Pancreas (tissue), 10 donors: ENCODE measurements at regions not wholly inside any gene's neighbourhood (a gene's known extent, or its start where the extent isn't known, plus 50 kb on each side); places are given as distances from the start of the nearest gene placed in this dataset.

Experiments
- ATAC-seq, 4 donors: fragments of 200-7000 bp; cut with Tn5 transposase; one replicate each; pipeline versions ENCODE4 v1.8.0 to v1.9.1; 2020; ENCODE audit warnings: mild to moderate bottlenecking in 4 of 4, moderate library complexity in 4 of 4
- DNase-seq, 6 donors: peaks; one replicate each; pipeline ENCODE4 v3.0.0-alpha.2; 2020
- FAIRE-seq: peaks from 2 replicates; lab custom pipeline; 2012; peaks lifted over from hg19 to GRCh38; lab: Jason Lieb, UNC
- H3K27ac ChIP-seq, 4 donors: fragments of 200-600 bp; sonication (generic); 1 replicate in 3 of 4; 2 replicates in 1 of 4; pipeline versions ENCODE4 v1.5.0 to v1.8.0; 2020
- H3K27me3 ChIP-seq, 4 donors: fragments of 200-600 bp; one replicate each; pipeline ENCODE4 v1.8.0; 2021
- H3K36me3 ChIP-seq, 3 donors: fragments of 200-600 bp; sonication (generic) in 1 of 3; one replicate each; pipeline versions ENCODE4 v1.5.0 to v1.8.0; 2020 to 2021
- H3K4me1 ChIP-seq, 3 donors: fragments of 200-600 bp; one replicate each; pipeline ENCODE4 v1.8.0; 2021
- H3K4me3 ChIP-seq, 4 donors: fragments of 200-600 bp; sonication (generic) in 2 of 4; one replicate each; pipeline versions ENCODE4 v1.5.0 to v1.8.0; 2020 to 2021
- H3K9me3 ChIP-seq, 4 donors: fragments of 200-600 bp; one replicate each; pipeline ENCODE4 v1.8.0; 2021
- CTCF ChIP-seq, 4 donors: fragments of 200-600 bp; sonication (generic) in 3 of 4; IDR thresholded peaks; one replicate each; pipeline versions ENCODE4 v1.5.0 to v1.8.0; 2021; ENCODE audit warnings: antibody characterized with exemption in 4 of 4
- WGBS, 2 donors: extraction: QIAGEN DNeasy Blood & Tissue Kit; methylation state at CpG; one replicate each; pipeline ENCODE4 v1.1.7; 2013; 5-methylcytosine and 5-hydroxymethylcytosine counted together
- intact Hi-C, 3 donors: fragments of 100-400 bp; cut with DNase I; formaldehyde crosslinking; loops; one replicate each; pipeline versions ENCODE4 v1.11.1 to v1.14.2; 2022
- donor health status: healthy with polysubstance abuse.
- donor health status: DM: no; HTN: no; CAD: no; lungs with moderate emphysema.
- donor health status: DM: no; HTN: no; CAD: no.
- donor health status: control.
- donor health status: control.
- donor health status: Bipolar disorder and iron deficiency.
- donor health status: DM: yes; HTN: yes; CAD: no.
- donor health status: DM: no; HTN: no; CAD: no.
- donor health status: DM: no; HTN: no; CAD: no.
- donor health status: DM: yes; HTN: yes; CAD: no.

- Histone ChIP-seq H3K27me3 (peaks cover 0 to 44% (median 4%) of the 10 kb centered on the region in 4 donors), H3K4me1 (no peaks in the 10 kb centered on the region), H3K36me3 (no peaks in the 10 kb centered on the region), H3K4me3 (peak overlapping the region in 2 of 4 donors; percentile 17 to 36), H3K27ac (peak overlapping the region in 1 of 4 donors; percentile 42), H3K9me3 (no peaks in the 10 kb centered on the region)
- ATAC-seq (peak in 3 of 4 donors; percentile 56 to 84 (median 60)), DNase-seq (peak in 1 of 6 donors; percentile 66), FAIRE-seq (no peak)
- 3 to 5% methylated on average over 48 to 58 of the region's 58 CpGs for WGBS, 2 donors
- intact Hi-C loops: loop anchor here in 1 of 3 donors (10.0 kb wide), 1 partner anchor 67 kb away; no protein-coding TSS in a partner anchor
- TF ChIP-seq CTCF (IDR thresholded peaks at IDR 0.05): no peak
Observed at GRCh38 chr19:41521931-41522555, 53.9 kb upstream of the CEACAM21 start.

- no peak for TF ChIP-seq CTCF (IDR thresholded peaks at IDR 0.05)
- FAIRE-seq (no peak), ATAC-seq (no peak), DNase-seq (no peak)
- Histone ChIP-seq H3K36me3 (no peaks in the 10 kb centered on the region), H3K27ac (no peak overlapping the region), H3K9me3 (no peaks in the 10 kb centered on the region), H3K4me1 (no peaks in the 10 kb centered on the region), H3K27me3 (peaks cover 0 to 32% (median 0%) of the 10 kb centered on the region in 4 donors), H3K4me3 (no peak overlapping the region)
- 52 to 54% methylated on average over 1 of the region's 1 CpG for WGBS, 2 donors
- intact Hi-C loops: loop anchor here in 1 of 3 donors (10.0 kb wide), 1 partner anchor 71 kb away; no protein-coding TSS in a partner anchor
Observed at GRCh38 chr19:41525989-41526388, 50.0 kb upstream of the CEACAM21 start.
